Transverse colon (tissue), 4 donors: ENCODE measurements at regions not wholly inside any gene's neighbourhood (a gene's known extent, or its start where the extent isn't known, plus 50 kb on each side); places are given as distances from the start of the nearest gene placed in this dataset.

Source experiments
- DNase-seq: peaks from one replicate; pipeline ENCODE4 v3.0.0-alpha.2; 2019
- H3K27ac ChIP-seq, 4 donors: fragments of 200-600 bp; sonication (generic); 2 replicates each; pipeline ENCODE4 v1.5.1; 2016 to 2018; ENCODE audit warnings: inconsistent platforms in 4 of 4
- H3K27me3 ChIP-seq: fragments of 200-600 bp; sonication (generic); 2 replicates; pipeline ENCODE4 v1.5.1; 2017; ENCODE audit warnings: inconsistent platforms
- H3K36me3 ChIP-seq, 4 donors: fragments of 200-600 bp; sonication (generic); 2 replicates each; pipeline ENCODE4 v1.5.1; 2017 to 2019; ENCODE audit warnings: inconsistent platforms in 4 of 4
- H3K4me1 ChIP-seq, 4 donors: fragments of 200-600 bp; sonication (generic); 2 replicates each; pipeline ENCODE4 v1.5.1; 2017 to 2020; ENCODE audit warnings: inconsistent platforms in 4 of 4
- H3K4me3 ChIP-seq, 4 donors: fragments of 200-600 bp; sonication (generic); 1 replicate in 1 of 4; 2 replicates in 3 of 4; pipeline versions ENCODE4 v1.5.1 to v1.6.1; 2017 to 2019; ENCODE audit warnings: inconsistent platforms in 4 of 4
- H3K9me3 ChIP-seq, 2 donors: fragments of 200-600 bp; sonication (generic); 2 replicates each; pipeline ENCODE4 v1.5.1; 2017 to 2019; ENCODE audit warnings: inconsistent platforms in 2 of 2
- EP300 ChIP-seq: sonication (generic); formaldehyde crosslinking; IDR thresholded peaks from one replicate; pipeline ENCODE4 v1.6.1; 2017; ENCODE audit warnings: antibody characterized with exemption, low read depth
- POLR2A ChIP-seq: fragments of 450-650 bp; IDR thresholded peaks from one replicate; pipeline ENCODE4 v1.6.1; 2016; ENCODE audit warnings: antibody characterized with exemption, mild to moderate bottlenecking, moderate library complexity
- POLR2AphosphoS5 ChIP-seq, 3 donors: sonication (generic); formaldehyde crosslinking; IDR thresholded peaks; one replicate each; pipeline ENCODE4 v1.6.1; 2016; ENCODE audit warnings: antibody characterized with exemption in 3 of 3
- WGBS, 2 donors: methylation state at CpG; one replicate each; pipeline ENCODE4 v1.1.5; 2018; ENCODE audit warnings: low coverage in 1 of 2; 5-methylcytosine and 5-hydroxymethylcytosine counted together
- in situ Hi-C, 4 donors: fragments of 200-750 bp; cut with MboI; loops; one replicate each; pipeline versions ENCODE4 v1.15.0 to v1.15.1; 2017; ENCODE audit warnings: low sequenced_read_pairs in 3 of 4, low pct_ligation_motif_present in 1 of 4, low pct_unique_long_range_greater_than_20kb in 1 of 4
- intact Hi-C: fragments of 100-400 bp; cut with DNase I; formaldehyde crosslinking; loops from one replicate; pipeline ENCODE4 v1.15.1; 2023; ENCODE audit warnings: low total_unique reads
- TF ChIP-seq, protein P1 (sequence below), 5 experiments: fragments of 200-600 bp in 3 of 5; fragments of 450-650 bp in 2 of 5; sonication (generic) in 3 of 5; IDR thresholded peaks; 1 replicate in 2 of 5; 2 replicates in 3 of 5; pipeline ENCODE4 v1.5.1; 2016 to 2017; ENCODE audit warnings: antibody characterized with exemption in 5 of 5, inconsistent platforms in 3 of 5, mild to moderate bottlenecking in 2 of 5, moderate library complexity in 1 of 5

GRCh38 chr17:69729944-69730343 lies 315.4 kb downstream of the MAP2K6 start:
- Histone ChIP-seq H3K27me3 (no peaks in the 10 kb centered on the region), H3K9me3 (no peaks in the 10 kb centered on the region), H3K36me3 (no peaks in the 10 kb centered on the region), H3K4me3 (no peak overlapping the region), H3K4me1 (no peaks in the 10 kb centered on the region), H3K27ac (no peak overlapping the region)
- TF ChIP-seq POLR2AphosphoS5 (IDR thresholded peaks at IDR 0.05) (no peak), POLR2A (no peak), EP300 (no peak)
- TF ChIP-seq, protein P1, sequence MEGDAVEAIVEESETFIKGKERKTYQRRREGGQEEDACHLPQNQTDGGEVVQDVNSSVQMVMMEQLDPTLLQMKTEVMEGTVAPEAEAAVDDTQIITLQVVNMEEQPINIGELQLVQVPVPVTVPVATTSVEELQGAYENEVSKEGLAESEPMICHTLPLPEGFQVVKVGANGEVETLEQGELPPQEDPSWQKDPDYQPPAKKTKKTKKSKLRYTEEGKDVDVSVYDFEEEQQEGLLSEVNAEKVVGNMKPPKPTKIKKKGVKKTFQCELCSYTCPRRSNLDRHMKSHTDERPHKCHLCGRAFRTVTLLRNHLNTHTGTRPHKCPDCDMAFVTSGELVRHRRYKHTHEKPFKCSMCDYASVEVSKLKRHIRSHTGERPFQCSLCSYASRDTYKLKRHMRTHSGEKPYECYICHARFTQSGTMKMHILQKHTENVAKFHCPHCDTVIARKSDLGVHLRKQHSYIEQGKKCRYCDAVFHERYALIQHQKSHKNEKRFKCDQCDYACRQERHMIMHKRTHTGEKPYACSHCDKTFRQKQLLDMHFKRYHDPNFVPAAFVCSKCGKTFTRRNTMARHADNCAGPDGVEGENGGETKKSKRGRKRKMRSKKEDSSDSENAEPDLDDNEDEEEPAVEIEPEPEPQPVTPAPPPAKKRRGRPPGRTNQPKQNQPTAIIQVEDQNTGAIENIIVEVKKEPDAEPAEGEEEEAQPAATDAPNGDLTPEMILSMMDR (IDR thresholded peaks at IDR 0.05) = no peak
- intact Hi-C loops (no loop called here), in situ Hi-C loops (no loop called here)
- no peak for DNase-seq

GRCh38 chr17:69732272-69732918 lies 317.9 kb downstream of the MAP2K6 start:
- TF ChIP-seq, protein P1 (IDR thresholded peaks at IDR 0.05) = no peak
- no peak for TF ChIP-seq POLR2AphosphoS5 (IDR thresholded peaks at IDR 0.05)
- no peak for TF ChIP-seq EP300
- no peak for TF ChIP-seq POLR2A
- Histone ChIP-seq H3K27ac (no peak overlapping the region), H3K36me3 (no peaks in the 10 kb centered on the region), H3K4me1 (no peaks in the 10 kb centered on the region), H3K27me3 (no peaks in the 10 kb centered on the region), H3K9me3 (no peaks in the 10 kb centered on the region), H3K4me3 (no peak overlapping the region)
- WGBS, 2 donors = 76 to 81% methylated on average over 2 to 3 of the region's 3 CpGs
- in situ Hi-C loops (no loop called here), intact Hi-C loops (no loop called here)
- no peak for DNase-seq

DNA sequence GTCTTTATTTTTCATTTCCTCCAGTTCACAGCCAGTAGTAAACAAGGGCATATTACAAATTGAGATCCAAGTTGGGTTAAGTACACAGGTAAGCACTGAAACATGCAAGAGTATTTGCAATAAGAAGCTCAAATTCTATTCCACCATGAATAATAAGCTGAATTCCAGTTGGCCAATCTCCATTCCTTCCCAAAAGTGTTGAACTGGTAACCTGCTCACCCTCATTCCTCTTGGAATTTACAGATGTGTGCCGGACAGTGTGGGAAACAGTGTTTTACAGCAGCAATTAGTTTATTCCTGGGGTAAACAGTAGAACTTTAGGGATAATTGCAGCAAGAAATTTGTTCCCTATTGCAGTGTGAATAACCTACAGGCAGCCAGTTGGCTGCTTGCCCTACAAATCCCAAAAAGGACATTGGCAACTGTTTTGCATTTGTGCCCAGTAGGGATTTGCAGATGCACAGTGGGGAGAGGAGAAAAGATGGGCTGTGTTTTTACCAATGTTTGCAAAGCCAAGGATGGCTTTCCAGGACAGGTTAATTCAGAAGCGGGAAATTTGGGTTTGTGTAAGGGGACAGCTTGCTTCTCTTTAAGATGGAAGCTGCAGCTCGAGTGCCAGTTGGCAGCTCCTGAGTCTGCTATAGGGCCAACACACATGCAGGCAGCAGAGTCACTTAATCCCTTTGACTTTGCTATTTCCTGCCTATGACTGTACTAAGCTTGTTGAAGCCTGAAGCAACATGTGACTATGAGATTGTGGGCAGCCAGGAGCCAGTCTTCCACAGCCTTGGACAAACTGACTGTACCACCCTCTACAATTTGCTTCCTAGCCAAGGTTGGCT lies 318.9 kb downstream of the MAP2K6 start:
- no peaks in the 10 kb centered on the region for H3K27me3 ChIP-seq
- intact Hi-C loops (no loop called here), in situ Hi-C loops (no loop called here)
- no peak overlapping the region for H3K27ac ChIP-seq
- 33 to 40% methylated on average over 1 to 3 of the region's 3 CpGs for WGBS, 2 donors
- no peaks in the 10 kb centered on the region for H3K36me3 ChIP-seq
- TF ChIP-seq POLR2A (no peak), POLR2AphosphoS5 (IDR thresholded peaks at IDR 0.05) (no peak), EP300 (no peak)
- TF ChIP-seq, protein P1 (IDR thresholded peaks at IDR 0.05) = no peak
- H3K4me1 ChIP-seq = no peaks in the 10 kb centered on the region
- H3K4me3 ChIP-seq = no peak overlapping the region
- DNase-seq = no peak
- H3K9me3 ChIP-seq = no peaks in the 10 kb centered on the region

GRCh38 chr17:69734656-69735055 lies 320.2 kb downstream of the MAP2K6 start:
- DNase-seq = no peak
- intact Hi-C loops (no loop called here), in situ Hi-C loops (no loop called here)
- no peaks in the 10 kb centered on the region for H3K27me3 ChIP-seq
- 97 to 100% methylated on average over 1 of the region's 1 CpG for WGBS, 2 donors
- TF ChIP-seq POLR2A (no peak), EP300 (no peak), POLR2AphosphoS5 (IDR thresholded peaks at IDR 0.05) (no peak)
- TF ChIP-seq, protein P1 (IDR thresholded peaks at IDR 0.05) = no peak
- H3K27ac ChIP-seq = no peak overlapping the region
- no peaks in the 10 kb centered on the region for H3K9me3 ChIP-seq
- H3K4me1 ChIP-seq = no peaks in the 10 kb centered on the region
- H3K4me3 ChIP-seq = no peak overlapping the region
- H3K36me3 ChIP-seq = no peaks in the 10 kb centered on the region
